ENCODE measurements at regions not wholly inside any gene's neighbourhood (a gene's known extent, or its start where the extent isn't known, plus 50 kb on each side); places are given as distances from the start of the nearest gene placed in this dataset.

DNA sequence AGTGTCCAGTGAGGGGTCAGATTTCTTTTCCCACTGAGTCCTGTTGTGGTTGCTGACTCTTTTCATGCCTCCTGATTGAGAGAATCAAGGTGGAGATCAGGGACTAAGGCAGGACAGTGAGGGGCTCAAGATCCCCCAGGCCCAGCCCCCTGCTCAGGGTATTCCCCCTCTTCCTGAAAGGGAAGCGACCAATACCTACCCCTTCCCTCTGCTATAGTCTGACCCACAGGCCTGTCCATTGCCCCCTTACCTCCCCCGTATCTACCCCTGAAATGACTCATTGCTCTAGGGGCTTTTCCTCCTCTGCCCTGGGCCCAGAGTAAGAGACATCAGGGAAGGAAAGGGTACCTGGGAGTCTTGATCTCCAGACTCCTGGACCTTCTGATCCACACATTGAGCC, 1320.5 kb downstream of the UQCRFS1 start:
- TF ChIP-seq, protein P1, sequence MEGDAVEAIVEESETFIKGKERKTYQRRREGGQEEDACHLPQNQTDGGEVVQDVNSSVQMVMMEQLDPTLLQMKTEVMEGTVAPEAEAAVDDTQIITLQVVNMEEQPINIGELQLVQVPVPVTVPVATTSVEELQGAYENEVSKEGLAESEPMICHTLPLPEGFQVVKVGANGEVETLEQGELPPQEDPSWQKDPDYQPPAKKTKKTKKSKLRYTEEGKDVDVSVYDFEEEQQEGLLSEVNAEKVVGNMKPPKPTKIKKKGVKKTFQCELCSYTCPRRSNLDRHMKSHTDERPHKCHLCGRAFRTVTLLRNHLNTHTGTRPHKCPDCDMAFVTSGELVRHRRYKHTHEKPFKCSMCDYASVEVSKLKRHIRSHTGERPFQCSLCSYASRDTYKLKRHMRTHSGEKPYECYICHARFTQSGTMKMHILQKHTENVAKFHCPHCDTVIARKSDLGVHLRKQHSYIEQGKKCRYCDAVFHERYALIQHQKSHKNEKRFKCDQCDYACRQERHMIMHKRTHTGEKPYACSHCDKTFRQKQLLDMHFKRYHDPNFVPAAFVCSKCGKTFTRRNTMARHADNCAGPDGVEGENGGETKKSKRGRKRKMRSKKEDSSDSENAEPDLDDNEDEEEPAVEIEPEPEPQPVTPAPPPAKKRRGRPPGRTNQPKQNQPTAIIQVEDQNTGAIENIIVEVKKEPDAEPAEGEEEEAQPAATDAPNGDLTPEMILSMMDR (conservative IDR thresholded peaks at IDR 0.05): no peak
- no CpG with 5 or more reads among the region's 2 CpGs for WGBS (ENCODE audit: extremely low coverage, insufficient read length, low lambda C conversion rate)
- Mint-ChIP-seq H3K9me3 (peaks cover 98% of the 10 kb centered on the region in 2 experiments), H3K4me1 (no peaks in the 10 kb centered on the region), H3K27ac (no peak overlapping the region), H3K4me3 (no peak overlapping the region), H3K36me3 (ENCODE audit: insufficient read depth in 1 of 3, low read depth in 3 of 3) (peaks cover 6 to 45% (median 25%) of the 10 kb centered on the region in 3 experiments; a peak in 6 of 7 replicates), H3K27me3 (ENCODE audit: low read depth) (peaks cover 6% of the 10 kb centered on the region)
- Histone ChIP-seq H4K91ac (ENCODE audit: insufficient read length, low read depth, low read length) (no peak overlapping the region), H3K4me1 (ENCODE audit: insufficient read depth, low read length) (no peaks in the 10 kb centered on the region), H3K79me1 (ENCODE audit: insufficient read depth, low read depth, low read length, poor library complexity, severe bottlenecking) (no peaks in the 10 kb centered on the region), H3K56ac (ENCODE audit: insufficient read length, low read depth, low read length) (no peak overlapping the region), H2AK5ac (ENCODE audit: insufficient read length, low read length) (no peak overlapping the region), H2BK120ac (ENCODE audit: low read depth, low read length, poor library complexity, severe bottlenecking) (no peak overlapping the region), H2BK12ac (ENCODE audit: insufficient read length, low read depth, low read length) (no peak overlapping the region), H3K14ac (ENCODE audit: insufficient read depth, low read length) (no peak overlapping the region), H2BK5ac (ENCODE audit: insufficient read length, low read length) (no peak overlapping the region), H4K5ac (ENCODE audit: insufficient read length, low read depth, low read length) (no peak overlapping the region), H2BK20ac (ENCODE audit: low read depth, low read length, poor library complexity, severe bottlenecking) (no peak overlapping the region), H3K4ac (ENCODE audit: low read depth, low read length) (no peak overlapping the region), H4K20me1 (ENCODE audit: control insufficient read depth, insufficient read depth, insufficient read length) (no peaks in the 10 kb centered on the region), H3K79me2 (ENCODE audit: insufficient read depth, low read length) (no peaks in the 10 kb centered on the region), H2BK15ac (ENCODE audit: low read depth, low read length) (no peak overlapping the region), H3K23ac (ENCODE audit: insufficient read length, low read depth, low read length) (no peak overlapping the region), H3K9me3 (ENCODE audit: control insufficient read depth, low read depth, low read length) (peaks cover 100% of the 10 kb centered on the region), H3K23me2 (ENCODE audit: insufficient read length, low read depth, low read length, poor library complexity, severe bottlenecking) (no peaks in the 10 kb centered on the region), H3K18ac (ENCODE audit: insufficient read length, low read depth, low read length) (no peak overlapping the region), H3K4me2 (ENCODE audit: insufficient read depth, insufficient read length, low read length) (no peak overlapping the region), H3T11ph (ENCODE audit: low read length) (no peak overlapping the region), H2AFZ (ENCODE audit: low read length) (no peak overlapping the region), H3K27me3 (ENCODE audit: insufficient read depth, low read length) (no peaks in the 10 kb centered on the region), H4K8ac (replicated peaks; ENCODE audit: insufficient read length, low read depth, low read length) (no peak overlapping the region), H3K27ac (ENCODE audit: insufficient read length, low read depth, low read length) (no peak overlapping the region), H3K9ac (ENCODE audit: extremely low read depth, insufficient read length, low read length) (no peak overlapping the region)
- DNase-seq: no peak
